HepG2 (cell line): ENCODE measurements at regions not wholly inside any gene's neighbourhood (a gene's known extent, or its start where the extent isn't known, plus 50 kb on each side); places are given as distances from the start of the nearest gene placed in this dataset.

Experiments used
- CTCF ChIP-seq: sonication (generic); formaldehyde crosslinking; IDR thresholded peaks from 2 replicates; pipeline ENCODE4 v1.5.0; 2020; ENCODE audit warnings: mild to moderate bottlenecking, missing genetic modification reagents, moderate library complexity
- ELF4 ChIP-seq: sonication (generic); formaldehyde crosslinking; IDR thresholded peaks from 2 replicates; pipeline ENCODE4 v1.5.0; 2020; ENCODE audit warnings: missing genetic modification reagents, mild to moderate bottlenecking, moderate library complexity, borderline replicate concordance
- KAT2B ChIP-seq: fragments of 150-350 bp; IDR thresholded peaks from 2 replicates; pipeline ENCODE4 v1.6.1; 2014; ENCODE audit warnings: low read depth, low read length, borderline replicate concordance
- MXD1 ChIP-seq: sonication (generic); formaldehyde crosslinking; IDR thresholded peaks from 2 replicates; pipeline ENCODE4 v1.4.0; 2020; ENCODE audit warnings: mild to moderate bottlenecking, missing genetic modification reagents
- REST ChIP-seq, 2 experiments: IDR thresholded peaks; 2 replicates each; pipeline ENCODE4 v1.6.1; 2011 to 2012; ENCODE audit warnings: low read length in 2 of 2, borderline replicate concordance in 1 of 2, low read depth in 1 of 2, mild to moderate bottlenecking in 1 of 2, moderate library complexity in 1 of 2
- ZBTB20 ChIP-seq: sonication (generic); formaldehyde crosslinking; IDR thresholded peaks from 2 replicates; pipeline ENCODE4 v1.8.1; 2023; ENCODE audit warnings: missing genetic modification reagents, low read depth, mild to moderate bottlenecking, borderline replicate concordance
- ZNF501 ChIP-seq: sonication (generic); formaldehyde crosslinking; IDR thresholded peaks from 2 replicates; pipeline ENCODE4 v1.5.1; 2020; ENCODE audit warnings: mild to moderate bottlenecking, moderate library complexity, missing genetic modification reagents

GRCh38 chr6:154920495-154921200 is 74.5 kb upstream of the TIAM2 start:
- TF ChIP-seq CTCF (CRISPR knock-in tag) (no peak), ZNF501 (CRISPR knock-in tag) (no peak), REST (IDR thresholded peaks at IDR 0.05; ENCODE audit: borderline replicate concordance in 1 of 2, low read depth in 1 of 2, low read length in 2 of 2) (no peak), ELF4 (CRISPR knock-in tag) (no peak), MXD1 (CRISPR knock-in tag) (no peak), ZBTB20 (CRISPR knock-in tag) (no peak), KAT2B (no peak)
